ENCODE measurements at regions not wholly inside any gene's neighbourhood (a gene's known extent, or its start where the extent isn't known, plus 50 kb on each side); places are given as distances from the start of the nearest gene placed in this dataset.
"Not testable (repeated sequence)": the region's sequence is repeated elsewhere in the genome, so short reads cannot be mapped to it uniquely, and the experiment has no call there.

DNA sequence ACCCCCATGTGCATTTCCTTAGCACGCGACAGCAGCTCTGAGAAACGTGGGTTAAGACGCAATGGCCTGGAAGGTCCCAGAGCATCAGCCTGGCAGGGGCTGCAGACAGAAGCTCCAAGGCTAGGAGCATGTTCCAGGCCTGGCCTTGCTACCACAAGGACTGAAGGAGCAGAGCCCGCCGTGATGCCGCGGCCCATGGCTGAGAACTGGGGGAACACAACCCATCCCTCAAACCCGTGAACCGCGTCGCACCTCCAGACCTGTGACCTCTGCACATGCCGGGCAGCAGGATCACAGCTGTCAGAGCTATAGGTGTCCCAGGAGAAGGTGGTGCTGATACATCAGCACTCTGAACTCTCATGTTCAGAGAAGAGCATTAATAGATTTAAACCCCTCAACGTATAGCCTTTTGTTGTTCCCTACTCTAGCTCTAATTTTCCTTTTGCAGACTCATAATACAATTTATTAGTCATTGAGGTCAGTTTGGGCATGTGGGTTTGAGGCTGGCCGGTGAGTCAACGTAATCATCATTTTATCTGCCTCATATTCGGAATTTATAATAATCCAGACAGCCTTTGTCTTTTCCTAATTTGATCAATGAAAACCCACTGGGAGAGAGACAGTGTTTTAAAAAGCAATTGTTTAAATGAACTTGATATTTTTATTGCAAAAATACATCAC is 222.5 kb upstream of the TCERG1L start:
- no peak for DNase-seq (ENCODE audit: low read depth, low spot score)
- in situ Hi-C loops (cut with HindIII; ENCODE audit: low pct_unique_long_range_greater_than_20kb, low sequenced_read_pairs) = no loop called here

DNA sequence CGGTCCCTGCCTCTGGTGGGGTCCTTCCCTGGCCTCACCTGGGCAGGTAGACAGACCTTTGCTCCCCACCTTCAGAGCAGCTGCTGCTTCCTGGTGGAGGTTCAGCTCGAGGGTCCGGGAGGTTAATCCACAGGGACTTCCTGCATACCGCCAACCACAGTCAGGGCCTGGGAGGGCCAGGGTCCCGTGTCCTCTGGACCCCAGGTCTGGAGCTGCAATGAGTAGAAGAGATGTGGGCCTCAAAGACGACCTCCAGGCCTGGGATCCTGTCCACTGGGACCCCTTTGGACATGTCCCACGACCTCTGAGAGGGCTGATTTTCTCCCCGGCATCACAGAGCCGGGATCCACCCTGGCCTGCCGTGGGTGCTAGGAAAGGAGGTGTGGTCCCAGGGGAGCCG is 223.3 kb upstream of the TCERG1L start:
- in situ Hi-C loops (cut with HindIII; ENCODE audit: low pct_unique_long_range_greater_than_20kb, low sequenced_read_pairs) = no loop called here
- no peak for DNase-seq (ENCODE audit: low read depth, low spot score)

DNA sequence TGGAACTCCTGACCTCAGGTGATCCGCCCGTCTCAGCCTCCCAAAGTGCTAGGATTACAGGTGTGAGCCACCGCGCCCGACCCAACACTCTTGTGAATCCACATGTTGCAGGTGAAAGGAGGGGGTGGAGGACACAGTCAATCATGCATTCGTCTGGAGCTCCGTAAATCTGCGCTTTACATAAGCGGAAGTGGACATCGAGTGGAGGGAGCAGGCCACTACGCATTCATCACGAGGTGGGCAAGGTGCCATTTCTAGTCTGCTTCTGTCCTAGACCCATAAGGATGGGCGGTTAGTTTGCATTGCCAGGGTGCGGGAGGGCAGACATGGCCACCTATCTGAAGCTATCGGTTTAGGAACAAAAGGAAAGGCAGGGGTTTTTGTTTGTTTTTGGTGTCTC is 225.2 kb upstream of the TCERG1L start:
- in situ Hi-C loops (cut with HindIII; ENCODE audit: low pct_unique_long_range_greater_than_20kb, low sequenced_read_pairs) = no loop called here
- no peak for DNase-seq (ENCODE audit: low read depth, low spot score)

DNA sequence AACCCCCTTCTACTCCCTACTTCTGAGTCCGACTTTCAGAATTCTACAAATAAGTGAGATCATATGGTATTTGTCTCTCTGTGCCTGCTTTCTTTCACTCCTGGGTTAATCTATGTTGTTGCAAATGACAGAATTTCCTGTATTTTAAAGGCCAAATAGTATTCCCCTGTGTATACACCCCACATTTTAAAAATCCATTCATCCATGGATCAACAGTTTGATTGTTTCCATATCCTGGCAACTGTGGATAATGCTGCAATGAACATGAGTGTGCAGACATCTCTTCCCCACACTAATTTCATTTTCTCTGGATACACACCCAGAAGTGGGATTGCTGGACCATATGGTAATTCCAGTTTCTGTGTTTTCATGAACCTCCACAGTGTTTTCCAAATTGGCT is 225.8 kb upstream of the TCERG1L start:
- no peak for DNase-seq (ENCODE audit: low read depth, low spot score)
- in situ Hi-C loops (cut with HindIII; ENCODE audit: low pct_unique_long_range_greater_than_20kb, low sequenced_read_pairs) = no loop called here

DNA sequence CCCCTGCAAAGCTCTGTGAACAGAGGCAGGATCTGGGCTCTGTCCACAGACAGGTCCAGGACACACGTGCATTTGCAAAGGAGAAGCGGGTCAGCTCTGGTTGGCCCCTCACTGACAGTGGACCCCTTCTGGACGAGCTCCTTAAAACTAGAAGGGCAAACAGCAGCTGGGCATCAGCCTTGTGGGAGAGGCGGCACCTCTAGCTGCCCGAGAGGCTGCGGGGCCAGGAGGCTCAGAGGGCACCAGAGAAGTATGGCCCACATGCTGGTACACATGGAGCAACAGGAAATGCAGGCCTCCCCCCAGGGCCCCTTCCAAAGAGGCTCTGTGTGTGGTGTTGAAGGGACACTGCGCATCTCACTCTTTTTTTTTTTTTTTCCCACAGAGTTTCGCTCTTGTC is 233.0 kb upstream of the TCERG1L start:
- in situ Hi-C loops (cut with HindIII; ENCODE audit: low pct_unique_long_range_greater_than_20kb, low sequenced_read_pairs) = no loop called here

DNA sequence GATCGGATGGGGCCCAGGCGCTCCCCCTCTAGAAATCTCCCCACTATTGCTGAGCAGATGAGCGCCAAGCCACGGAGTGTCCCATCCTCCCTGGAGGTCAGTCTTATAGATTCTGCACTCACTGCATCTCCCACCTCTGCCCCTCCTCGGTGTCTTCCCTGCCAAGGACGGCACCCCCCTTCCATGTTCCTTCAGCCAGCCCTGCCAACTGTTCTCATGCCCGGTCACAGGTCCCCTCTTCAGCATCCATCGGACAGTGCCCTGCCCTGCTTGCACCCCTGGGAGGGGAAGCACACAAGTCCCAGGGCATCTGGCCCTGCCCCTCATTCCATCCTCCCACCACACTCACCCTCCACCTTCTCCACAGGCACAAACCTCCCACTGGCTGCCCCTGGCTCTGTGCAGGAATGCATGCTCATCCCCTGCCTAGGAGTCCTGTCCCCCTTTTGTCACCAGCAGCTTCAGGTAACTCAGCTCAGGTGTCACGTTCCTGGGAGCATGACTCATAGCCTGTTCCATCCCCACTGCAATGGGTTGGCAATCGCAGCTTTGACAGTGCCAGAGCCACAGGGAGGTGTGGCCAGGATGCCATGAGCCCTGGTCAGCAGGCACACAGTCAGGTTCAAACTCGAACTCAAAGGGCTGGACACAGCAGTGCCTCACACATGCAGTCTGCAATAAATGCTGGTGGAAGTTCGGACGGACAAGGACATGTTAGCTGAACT is 234.7 kb upstream of the TCERG1L start:
- in situ Hi-C loops (cut with HindIII; ENCODE audit: low pct_unique_long_range_greater_than_20kb, low sequenced_read_pairs) = no loop called here
- no peak for DNase-seq (ENCODE audit: low read depth, low spot score)

More for the DNA sequence above, 233.0 kb upstream of the TCERG1L start:
- no peak for DNase-seq (ENCODE audit: low read depth, low spot score)

DNA sequence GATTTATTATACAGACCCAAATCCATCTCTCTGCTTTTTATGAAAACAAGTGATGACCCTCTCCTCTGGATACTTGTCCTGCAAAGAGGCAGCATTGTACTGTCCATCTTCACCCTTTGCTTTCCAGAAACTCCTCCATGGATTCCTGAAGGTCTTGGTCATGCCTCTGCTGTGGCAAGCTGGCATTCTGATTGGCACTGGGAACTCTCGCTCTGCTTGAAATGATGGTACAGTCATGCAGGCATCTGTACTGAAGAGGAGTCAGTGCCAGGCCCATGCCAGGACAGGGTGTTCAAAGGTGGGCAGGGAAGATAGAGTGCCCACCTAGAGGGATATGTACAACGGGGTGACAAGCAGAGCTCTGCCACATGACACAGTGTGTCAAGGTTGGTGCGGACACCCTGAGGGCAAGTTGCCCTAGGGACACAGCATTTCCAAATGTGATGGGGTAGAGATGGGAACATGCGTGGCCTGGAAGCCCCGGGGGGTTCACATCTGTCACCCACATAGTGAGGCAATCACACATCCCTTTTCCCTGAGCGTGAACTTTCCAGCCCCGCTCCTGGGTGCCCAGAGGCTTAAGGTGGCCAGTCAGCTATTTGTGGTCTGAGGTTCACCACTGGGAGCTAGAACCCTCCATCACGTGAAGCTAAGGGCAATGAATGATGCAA is 235.7 kb upstream of the TCERG1L start:
- no peak for DNase-seq (ENCODE audit: low read depth, low spot score)
- in situ Hi-C loops (cut with HindIII; ENCODE audit: low pct_unique_long_range_greater_than_20kb, low sequenced_read_pairs) = no loop called here

DNA sequence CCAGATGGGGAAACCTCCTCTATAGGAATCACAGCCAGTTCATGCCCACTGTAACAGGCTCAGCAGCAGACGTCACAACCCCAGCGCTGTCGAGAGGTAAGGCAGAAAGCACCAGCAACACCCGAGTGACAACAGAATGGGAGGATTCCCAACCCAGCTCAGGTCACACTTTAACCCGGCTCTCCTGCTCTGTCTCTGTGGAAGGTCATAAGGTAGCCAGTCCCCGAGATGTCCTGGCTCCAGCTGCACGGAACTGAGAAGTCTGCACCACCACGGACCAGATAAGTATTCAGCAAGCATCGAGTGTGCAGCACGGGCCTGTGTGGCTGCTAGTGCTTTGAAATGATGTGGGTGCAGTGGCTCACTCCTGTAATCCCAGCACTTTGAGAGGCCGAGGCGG is 236.7 kb upstream of the TCERG1L start:
- in situ Hi-C loops (cut with HindIII; ENCODE audit: low pct_unique_long_range_greater_than_20kb, low sequenced_read_pairs) = no loop called here
- DNase-seq (ENCODE audit: low read depth, low spot score) = no peak

DNA sequence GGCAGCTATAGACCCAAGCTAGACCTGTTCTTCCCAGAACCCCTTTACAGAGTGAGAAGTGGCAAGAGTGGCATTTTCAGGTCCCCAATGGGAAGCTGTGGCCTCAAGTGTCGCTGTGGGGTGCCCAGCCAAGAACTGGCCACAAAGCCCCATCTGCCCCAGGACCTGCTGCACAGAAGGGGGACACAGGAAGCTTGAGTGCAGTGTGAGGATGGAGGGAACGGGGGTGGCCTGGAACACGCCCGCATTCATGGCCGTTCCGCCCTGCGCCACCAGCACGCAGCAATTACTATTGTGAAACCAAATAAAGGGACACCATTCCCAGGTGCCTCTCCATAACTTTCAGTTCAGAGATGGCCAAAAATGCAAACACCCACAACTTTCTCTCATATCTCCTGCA is 237.6 kb upstream of the TCERG1L start:
- no peak for DNase-seq (ENCODE audit: low read depth, low spot score)
- in situ Hi-C loops (cut with HindIII; ENCODE audit: low pct_unique_long_range_greater_than_20kb, low sequenced_read_pairs) = no loop called here

DNA sequence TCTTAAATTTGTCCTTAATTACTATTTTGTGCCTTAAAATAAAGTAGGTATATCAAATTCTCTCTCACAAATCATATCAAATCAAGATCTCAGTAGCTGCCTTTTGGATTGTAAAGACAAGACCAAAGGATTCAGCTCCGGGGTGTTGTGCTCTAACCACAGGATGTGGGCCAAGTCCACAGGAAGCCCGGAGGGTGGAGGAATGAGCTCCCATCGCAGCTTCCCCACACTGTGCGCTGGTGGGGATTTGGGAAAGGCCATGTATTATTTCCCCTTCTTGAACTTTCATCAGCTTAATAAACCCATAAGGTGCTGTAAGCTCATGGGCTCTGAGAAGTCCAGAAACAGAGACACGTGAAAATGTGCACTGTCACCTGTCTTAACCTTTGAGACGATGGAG is 241.6 kb upstream of the TCERG1L start:
- no peak for DNase-seq (ENCODE audit: low read depth, low spot score)
- in situ Hi-C loops (cut with HindIII; ENCODE audit: low pct_unique_long_range_greater_than_20kb, low sequenced_read_pairs) = no loop called here

DNA sequence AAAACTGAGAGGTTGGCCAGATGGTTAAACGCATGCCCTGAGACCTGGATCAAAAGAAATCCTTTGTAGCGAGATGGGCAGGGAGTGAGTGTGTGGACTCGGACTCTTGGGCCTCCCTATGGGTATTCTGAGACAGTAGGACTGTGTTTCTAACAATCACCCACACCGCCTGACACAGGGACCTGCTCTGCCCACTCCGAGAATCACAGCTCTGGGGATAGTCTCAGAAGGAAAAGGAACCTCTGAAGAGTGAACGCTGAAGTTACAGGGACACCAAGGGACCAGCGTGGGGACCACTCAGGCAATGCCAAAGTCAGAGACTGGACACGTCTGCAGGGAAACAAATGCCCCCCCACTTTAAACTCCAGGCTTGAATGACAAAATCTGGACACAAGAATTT is 242.1 kb upstream of the TCERG1L start:
- in situ Hi-C loops (cut with HindIII; ENCODE audit: low pct_unique_long_range_greater_than_20kb, low sequenced_read_pairs) = no loop called here
- no peak for DNase-seq (ENCODE audit: low read depth, low spot score)

DNA sequence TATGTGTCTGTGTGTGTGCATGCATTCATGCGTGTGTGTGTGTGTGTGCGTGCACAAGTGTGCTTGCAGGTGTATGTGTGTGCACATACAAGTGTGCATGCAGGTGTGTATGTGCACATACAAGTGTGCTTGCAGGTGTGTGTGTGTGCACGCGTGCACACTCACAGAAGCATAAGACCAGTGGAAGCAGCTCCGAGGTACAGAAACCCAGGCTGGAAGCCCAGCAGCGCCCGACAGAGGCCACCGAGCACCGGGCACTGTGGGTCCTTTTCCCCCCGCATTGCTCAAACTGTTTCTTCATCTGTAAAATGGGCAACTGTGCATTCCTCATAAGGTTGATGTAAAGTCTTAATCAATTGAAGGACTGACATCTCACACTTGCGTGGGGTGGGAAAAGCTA is 243.3 kb upstream of the TCERG1L start:
- in situ Hi-C loops (cut with HindIII; ENCODE audit: low pct_unique_long_range_greater_than_20kb, low sequenced_read_pairs) = no loop called here
- DNase-seq (ENCODE audit: low read depth, low spot score) = no peak

DNA sequence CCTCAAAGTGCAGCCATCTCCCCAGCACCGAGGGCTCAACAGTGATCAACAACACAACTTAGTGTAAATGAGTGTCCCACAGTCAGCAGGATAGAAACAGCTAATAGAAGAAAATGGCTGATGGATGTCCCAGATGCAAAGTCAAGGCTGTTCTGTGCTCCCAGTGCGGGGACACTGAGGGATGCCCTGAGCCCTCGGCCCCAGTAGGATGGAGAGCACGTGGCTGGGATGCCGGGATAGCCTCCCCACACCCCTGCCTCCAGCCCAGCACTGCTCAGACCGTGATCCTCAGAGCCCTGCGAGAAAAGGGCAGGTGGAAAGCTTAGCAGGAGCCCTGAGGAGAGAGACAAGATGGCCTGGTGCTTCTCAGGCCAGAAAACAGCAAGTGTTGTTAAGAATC is 243.9 kb upstream of the TCERG1L start:
- DNase-seq (ENCODE audit: low read depth, low spot score) = no peak
- in situ Hi-C loops (cut with HindIII; ENCODE audit: low pct_unique_long_range_greater_than_20kb, low sequenced_read_pairs) = no loop called here

DNA sequence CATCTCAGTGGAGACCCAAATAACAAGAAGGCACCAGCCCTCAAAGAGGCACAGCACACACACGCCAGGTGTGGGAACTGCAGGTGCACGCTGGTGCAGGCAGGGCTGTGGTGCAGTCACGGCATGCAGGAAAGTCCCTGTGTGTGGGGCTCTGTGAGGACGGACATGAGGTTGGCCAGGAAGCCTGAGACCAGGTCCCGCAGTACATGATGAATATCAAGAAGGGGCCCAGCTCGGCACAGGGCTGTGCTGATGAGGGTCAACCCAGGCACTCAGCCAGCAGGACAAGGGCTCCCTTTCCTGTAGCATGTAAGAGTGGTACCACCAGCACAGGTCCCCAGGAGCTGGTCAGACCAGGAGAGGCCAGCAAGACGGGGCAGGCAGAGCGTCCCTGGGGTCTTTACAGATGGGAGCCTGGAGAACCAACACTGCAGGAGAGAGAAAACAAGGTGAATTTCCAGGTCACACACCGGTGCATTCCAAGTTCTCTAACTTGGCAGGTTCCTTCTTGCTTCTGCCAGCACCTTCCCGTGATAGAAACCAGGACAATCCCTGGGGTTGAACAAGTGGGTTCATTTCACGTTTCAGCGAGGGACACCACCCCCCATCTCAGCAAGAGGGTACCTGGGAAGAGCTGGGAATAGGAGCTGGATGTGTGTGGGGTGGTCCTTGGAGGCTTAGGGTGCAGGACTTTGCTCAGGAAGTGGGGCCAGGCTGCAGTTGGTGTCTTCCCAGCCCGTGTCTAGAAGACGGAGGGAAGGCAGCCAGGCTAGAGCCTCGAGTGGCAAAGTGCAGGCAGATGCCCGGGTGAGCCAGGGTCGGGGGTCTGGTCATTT is 244.8 kb upstream of the TCERG1L start:
- in situ Hi-C loops (cut with HindIII; ENCODE audit: low pct_unique_long_range_greater_than_20kb, low sequenced_read_pairs) = no loop called here
- no peak for DNase-seq (ENCODE audit: low read depth, low spot score)

DNA sequence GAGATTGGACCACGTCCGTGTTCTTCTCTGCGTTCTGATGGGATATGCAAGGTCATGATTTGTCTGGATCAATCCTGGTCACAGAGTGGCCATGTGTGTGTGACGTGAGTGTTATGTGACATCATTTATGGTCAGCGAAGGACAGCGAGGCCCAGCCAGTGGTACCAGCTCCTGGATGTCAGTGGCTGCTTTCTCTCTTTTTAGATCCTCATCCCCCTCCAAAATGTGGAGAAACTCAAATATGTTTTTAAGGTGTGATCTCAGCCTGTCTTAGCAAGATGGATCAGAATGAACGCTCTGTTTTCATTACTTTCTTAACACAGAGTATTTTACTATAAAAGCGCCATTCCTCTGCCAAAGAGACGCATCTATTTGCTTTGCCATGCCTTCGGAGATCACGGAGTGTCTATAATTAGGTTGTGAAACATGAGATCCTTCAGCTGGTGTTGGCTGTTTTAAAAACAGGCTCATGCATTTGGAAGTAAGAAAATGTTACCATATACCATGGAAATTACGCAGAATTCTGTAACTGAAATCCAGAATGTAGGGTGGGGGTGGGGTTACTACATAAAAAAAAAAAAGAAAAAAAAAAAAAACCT is 245.5 kb upstream of the TCERG1L start:
- in situ Hi-C loops (cut with HindIII; ENCODE audit: low pct_unique_long_range_greater_than_20kb, low sequenced_read_pairs) = no loop called here
- DNase-seq (ENCODE audit: low read depth, low spot score) = no peak

DNA sequence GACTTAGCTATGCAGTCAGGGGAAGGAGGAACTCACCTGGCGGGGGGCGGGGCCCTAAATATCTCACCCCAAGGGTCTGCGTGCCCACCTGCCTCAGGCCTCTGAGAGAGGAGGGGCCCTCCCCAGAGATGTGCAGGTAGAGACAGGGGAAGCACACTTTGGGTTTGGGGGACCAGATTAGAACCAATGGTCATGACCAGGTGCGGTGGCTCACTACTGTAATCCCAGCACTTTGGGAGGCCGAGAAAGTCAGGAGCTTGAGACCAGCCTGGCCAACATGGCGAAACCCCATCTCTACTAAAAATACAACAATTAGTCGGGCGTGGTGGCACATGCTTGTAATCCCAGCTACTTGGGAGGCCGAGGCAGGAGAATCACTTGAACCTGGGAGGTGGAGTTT is 246.4 kb upstream of the TCERG1L start:
- in situ Hi-C loops (cut with HindIII; ENCODE audit: low pct_unique_long_range_greater_than_20kb, low sequenced_read_pairs); DNase-seq (ENCODE audit: low read depth, low spot score): not testable (repeated sequence)

DNA sequence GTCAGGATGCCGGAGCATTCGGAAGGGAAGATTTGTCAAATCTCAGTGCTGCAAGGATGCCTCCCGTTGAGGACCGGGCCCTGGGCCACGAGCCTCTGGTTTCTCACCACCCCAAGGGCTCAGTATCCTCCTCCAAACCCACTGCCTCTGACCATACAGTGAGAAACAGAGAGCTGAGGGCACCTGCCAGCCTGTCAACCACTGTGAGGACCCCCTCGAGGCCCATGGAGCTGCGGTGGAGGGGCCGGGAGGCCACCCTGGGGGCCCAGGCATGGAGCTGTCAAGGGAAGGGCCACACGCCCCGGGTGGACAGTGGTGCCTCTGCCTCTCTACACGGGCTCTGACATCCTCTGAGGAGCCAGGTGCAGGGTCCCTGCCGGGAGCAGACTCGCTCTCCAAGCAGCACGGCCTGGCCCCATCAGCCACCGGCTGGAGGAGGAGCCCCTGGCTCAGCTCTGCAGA is 248.0 kb upstream of the TCERG1L start:
- in situ Hi-C loops (cut with HindIII; ENCODE audit: low pct_unique_long_range_greater_than_20kb, low sequenced_read_pairs) = no loop called here
- DNase-seq (ENCODE audit: low read depth, low spot score) = no peak

DNA sequence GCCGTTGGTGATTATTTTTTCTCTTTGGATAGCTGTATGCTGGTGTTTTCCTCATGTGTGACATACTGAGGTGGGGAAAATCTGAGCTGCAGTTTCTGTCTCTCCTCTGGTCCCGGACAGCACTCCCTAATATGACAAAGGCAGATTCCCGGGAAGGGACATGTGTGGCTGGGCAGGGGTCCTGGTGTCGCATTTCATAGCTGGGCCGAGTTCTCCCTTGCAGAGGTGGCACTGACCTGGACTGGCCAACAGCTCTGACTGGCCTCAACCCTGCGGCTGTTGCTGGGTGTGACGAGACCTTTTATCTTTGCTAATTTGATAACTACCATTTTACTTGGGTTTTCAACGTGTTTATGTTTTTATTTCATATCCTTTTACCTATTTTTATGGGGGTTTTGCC is 248.6 kb upstream of the TCERG1L start:
- in situ Hi-C loops (cut with HindIII; ENCODE audit: low pct_unique_long_range_greater_than_20kb, low sequenced_read_pairs) = no loop called here
- DNase-seq (ENCODE audit: low read depth, low spot score) = no peak
